ENCODE measurements at regions not wholly inside any gene's neighbourhood (a gene's known extent, or its start where the extent isn't known, plus 50 kb on each side); places are given as distances from the start of the nearest gene placed in this dataset.

GRCh38 chr12:62170241-62170640, 90.0 kb upstream of the USP15 start:
- TF ChIP-seq POLR2A (IDR thresholded peaks at IDR 0.05): no peak
- ATAC-seq (no peak), DNase-seq (no peak)
- WGBS (ENCODE audit: insufficient coverage, low coverage, low lambda C conversion rate, missing lambda C conversion rate): 86% methylated on average over 1 of the region's 1 CpG
- Histone ChIP-seq H3K4me1 (no peaks in the 10 kb centered on the region), H3K27me3 (no peaks in the 10 kb centered on the region), H3K27ac (no peak overlapping the region), H3K4me3 (no peak overlapping the region), H3K9me3 (no peaks in the 10 kb centered on the region), H3K36me3 (no peaks in the 10 kb centered on the region)
- intact Hi-C loops (cut with DNase I): no loop called here

- TF ChIP-seq CTCF (IDR thresholded peaks at IDR 0.05) (no peak), POLR2A (IDR thresholded peaks at IDR 0.05) (no peak)
- no peaks in the 10 kb centered on the region for H3K9me3 ChIP-seq
- ATAC-seq: peak in 2 of 4 donors; percentile 4 to 8
- intact Hi-C loops (cut with DNase I): no loop called here
- peaks cover 0 to 21% (median 6%) of the 10 kb centered on the region in 4 donors for H3K4me1 ChIP-seq
- H3K27ac ChIP-seq: no peak overlapping the region
- peaks cover 0 to 9% of the 10 kb centered on the region in 2 donors for H3K27me3 ChIP-seq
- WGBS (ENCODE audit: insufficient coverage, low coverage, low lambda C conversion rate, missing lambda C conversion rate): 5% methylated on average over 8 of the region's 61 CpGs
- no peaks in the 10 kb centered on the region for H3K36me3 ChIP-seq
- peak overlapping the region in 2 of 3 donors; percentile 2 to 9 for H3K4me3 ChIP-seq
- DNase-seq: peak in 1 of 3 donors; percentile 59
Measured at GRCh38 chr12:62190689-62191490, 69.3 kb upstream of the USP15 start.

- peak overlapping the region; percentile 4 to 14 (median 9) for H3K4me3 ChIP-seq
- H3K9me3 ChIP-seq: no peaks in the 10 kb centered on the region
- 2% methylated on average over 32 of the region's 41 CpGs for WGBS (ENCODE audit: insufficient coverage, low coverage, low lambda C conversion rate, missing lambda C conversion rate)
- peaks cover 0 to 21% (median 6%) of the 10 kb centered on the region in 4 donors for H3K4me1 ChIP-seq
- H3K36me3 ChIP-seq: no peaks in the 10 kb centered on the region
- DNase-seq (peak; percentile 35 to 63 (median 48)), ATAC-seq (peak; percentile 36 to 54 (median 48))
- intact Hi-C loops (cut with DNase I): no loop called here
- no peak for TF ChIP-seq CTCF (IDR thresholded peaks at IDR 0.05)
- H3K27ac ChIP-seq: no peak overlapping the region
- peaks cover 0 to 9% of the 10 kb centered on the region in 2 donors for H3K27me3 ChIP-seq
Measured at GRCh38 chr12:62191491-62192179, 68.6 kb upstream of the USP15 start.

GRCh38 chr12:62192180-62192902, 67.9 kb upstream of the USP15 start:
- Histone ChIP-seq H3K9me3 (no peaks in the 10 kb centered on the region), H3K36me3 (no peaks in the 10 kb centered on the region), H3K4me3 (peak overlapping the region; percentile 4 to 14 (median 9)), H3K27me3 (peaks cover 0 to 9% of the 10 kb centered on the region in 2 donors), H3K27ac (no peak overlapping the region), H3K4me1 (peaks cover 0 to 21% (median 6%) of the 10 kb centered on the region in 4 donors)
- DNase-seq (peak; percentile 49 to 60 (median 58)), ATAC-seq (peak; percentile 96 to 98 (median 97))
- TF ChIP-seq POLR2A (IDR thresholded peaks at IDR 0.05) (no peak), CTCF (IDR thresholded peaks at IDR 0.05) (peak; percentile 67 to 78 (median 70))
- intact Hi-C loops (cut with DNase I): no loop called here
- WGBS (ENCODE audit: insufficient coverage, low coverage, low lambda C conversion rate, missing lambda C conversion rate): under 1% methylated on average over 28 of the region's 34 CpGs

Measured in right lobe of liver (tissue), 6 donors.